NCI-H748 (cell line): ENCODE measurements at regions not wholly inside any gene's neighbourhood (a gene's known extent, or its start where the extent isn't known, plus 50 kb on each side); places are given as distances from the start of the nearest gene placed in this dataset.
"Not testable (repeated sequence)": the region's sequence is repeated elsewhere in the genome, so short reads cannot be mapped to it uniquely, and the experiment has no call there.

Source experiments
- DNase-seq: peaks from one replicate; lab custom pipeline; 2025; ENCODE audit not compliant: unreplicated experiment; lab: John Stamatoyannopoulos, UW

GRCh38 chr5:17034992-17035391, 98.9 kb upstream of the MYO10 start:
- DNase-seq, result not testable (repeated sequence)

GRCh38 chr5:17037751-17038150, 101.7 kb upstream of the MYO10 start:
- no peak for DNase-seq

- DNase-seq, result no peak
These were observed 103.1 kb upstream of the MYO10 start for GRCh38 chr5:17039170-17039569.

GRCh38 chr5:17042041-17042440, 106.0 kb upstream of the MYO10 start:
- DNase-seq, result no peak

GRCh38 chr5:17046320-17046719, 110.2 kb upstream of the MYO10 start:
- DNase-seq, result peak; percentile 46

GRCh38 chr5:17050236-17050635, 114.1 kb upstream of the MYO10 start:
- no peak for DNase-seq

GRCh38 chr5:17054911-17055310, 118.8 kb upstream of the MYO10 start:
- DNase-seq, result no peak

- DNase-seq, result no peak
These were observed 120.1 kb upstream of the MYO10 start for GRCh38 chr5:17056141-17056631.

- no peak for DNase-seq
These were observed 122.3 kb upstream of the MYO10 start for GRCh38 chr5:17058438-17058837.

- DNase-seq, result no peak
These were observed 125.9 kb upstream of the MYO10 start for GRCh38 chr5:17061973-17062470.

- not testable (repeated sequence) for DNase-seq
These were observed 126.7 kb upstream of the MYO10 start for GRCh38 chr5:17062741-17063140.

- DNase-seq, result peak; percentile 41
These were observed 128.2 kb upstream of the MYO10 start for GRCh38 chr5:17064241-17064640.

- no peak for DNase-seq
These were observed 129.4 kb upstream of the MYO10 start for GRCh38 chr5:17065458-17065857.

GRCh38 chr5:17066026-17066425, 129.9 kb upstream of the MYO10 start:
- not testable (repeated sequence) for DNase-seq

GRCh38 chr5:17067657-17068392, 131.7 kb upstream of the MYO10 start:
- no peak for DNase-seq

- DNase-seq, result peak; percentile 66
These were observed 134.0 kb upstream of the MYO10 start for GRCh38 chr5:17069995-17070511.

- peak; percentile 39 for DNase-seq
These were observed 134.6 kb upstream of the MYO10 start for GRCh38 chr5:17070647-17071046.

- no peak for DNase-seq
These were observed 139.1 kb upstream of the MYO10 start for GRCh38 chr5:17075236-17075635.

- no peak for DNase-seq
These were observed 140.2 kb upstream of the MYO10 start for GRCh38 chr5:17076272-17076671.

- DNase-seq, result no peak
These were observed 139.8 kb upstream of the BASP1 start for GRCh38 chr5:17077440-17078233.

- no peak for DNase-seq
These were observed 137.9 kb upstream of the BASP1 start for GRCh38 chr5:17079562-17079961.

- no peak for DNase-seq
These were observed 137.1 kb upstream of the BASP1 start for GRCh38 chr5:17080361-17080760.
